ENCODE measurements at regions not wholly inside any gene's neighbourhood (a gene's known extent, or its start where the extent isn't known, plus 50 kb on each side); places are given as distances from the start of the nearest gene placed in this dataset.

DNA sequence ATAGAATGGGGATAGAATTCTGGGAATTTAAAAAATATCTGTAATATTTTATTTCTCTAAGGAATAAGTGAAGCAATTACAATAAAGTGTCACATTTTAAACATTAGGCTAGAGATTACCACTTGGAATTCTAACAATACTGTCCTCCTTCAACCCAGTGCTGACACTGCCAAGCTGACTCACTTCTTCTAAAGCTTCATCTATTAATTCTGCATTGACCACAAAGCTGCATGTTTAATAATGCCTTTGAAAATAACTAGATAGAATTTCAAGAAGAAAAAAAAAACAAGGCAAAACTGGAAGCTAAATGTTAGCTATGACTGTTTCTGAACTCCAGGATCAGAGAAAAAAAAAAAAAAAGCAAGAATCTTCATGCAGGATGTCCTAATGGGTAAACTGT is 970.7 kb upstream of the FBXO33 start:
- TF ChIP-seq, protein P1, sequence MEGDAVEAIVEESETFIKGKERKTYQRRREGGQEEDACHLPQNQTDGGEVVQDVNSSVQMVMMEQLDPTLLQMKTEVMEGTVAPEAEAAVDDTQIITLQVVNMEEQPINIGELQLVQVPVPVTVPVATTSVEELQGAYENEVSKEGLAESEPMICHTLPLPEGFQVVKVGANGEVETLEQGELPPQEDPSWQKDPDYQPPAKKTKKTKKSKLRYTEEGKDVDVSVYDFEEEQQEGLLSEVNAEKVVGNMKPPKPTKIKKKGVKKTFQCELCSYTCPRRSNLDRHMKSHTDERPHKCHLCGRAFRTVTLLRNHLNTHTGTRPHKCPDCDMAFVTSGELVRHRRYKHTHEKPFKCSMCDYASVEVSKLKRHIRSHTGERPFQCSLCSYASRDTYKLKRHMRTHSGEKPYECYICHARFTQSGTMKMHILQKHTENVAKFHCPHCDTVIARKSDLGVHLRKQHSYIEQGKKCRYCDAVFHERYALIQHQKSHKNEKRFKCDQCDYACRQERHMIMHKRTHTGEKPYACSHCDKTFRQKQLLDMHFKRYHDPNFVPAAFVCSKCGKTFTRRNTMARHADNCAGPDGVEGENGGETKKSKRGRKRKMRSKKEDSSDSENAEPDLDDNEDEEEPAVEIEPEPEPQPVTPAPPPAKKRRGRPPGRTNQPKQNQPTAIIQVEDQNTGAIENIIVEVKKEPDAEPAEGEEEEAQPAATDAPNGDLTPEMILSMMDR (conservative IDR thresholded peaks at IDR 0.05) = no peak
- TF ChIP-seq ZFX (IDR thresholded peaks at IDR 0.05) = no peak

All from C4-2B (cell line).